Endothelial cell of umbilical vein (primary cell): ENCODE measurements at regions not wholly inside any gene's neighbourhood (a gene's known extent, or its start where the extent isn't known, plus 50 kb on each side); places are given as distances from the start of the nearest gene placed in this dataset.

Experiments
- EZH2 ChIP-seq: IDR thresholded peaks from 2 replicates; pipeline ENCODE4 v1.6.1; 2012; ENCODE audit warnings: borderline replicate concordance, low read depth, mild to moderate bottlenecking, moderate library complexity, low read length, inconsistent platforms; ENCODE audit not compliant: severe bottlenecking
- FOS ChIP-seq: IDR thresholded peaks from 2 replicates; pipeline ENCODE4 v1.6.1; 2011; ENCODE audit warnings: mild to moderate bottlenecking, low read length, moderate library complexity, borderline replicate concordance; ENCODE audit not compliant: insufficient read depth
- JUN ChIP-seq: IDR thresholded peaks from 2 replicates; pipeline ENCODE4 v1.6.1; 2011; ENCODE audit warnings: borderline replicate concordance, low read depth; ENCODE audit not compliant: insufficient read length, insufficient read depth
- MAX ChIP-seq: IDR thresholded peaks from 2 replicates; pipeline ENCODE4 v1.6.1; 2011; ENCODE audit not compliant: insufficient read depth, insufficient read length
- MYC ChIP-seq: IDR thresholded peaks from one replicate; pipeline ENCODE4 v1.6.1; 2011; ENCODE audit warnings: mild to moderate bottlenecking, low read depth, low read length
- POLR2A ChIP-seq: IDR thresholded peaks from 2 replicates; pipeline ENCODE4 v1.6.1; 2012; ENCODE audit warnings: low read depth, mild to moderate bottlenecking, control low read depth, low read length
- POLR2AphosphoS5 ChIP-seq: IDR thresholded peaks from 2 replicates; pipeline ENCODE4 v1.6.1; 2012; ENCODE audit warnings: low read depth, mild to moderate bottlenecking, control low read depth, low read length, moderate library complexity; ENCODE audit not compliant: insufficient read depth
- TF ChIP-seq, protein P1 (sequence below), 2 donors: IDR thresholded peaks; 1 replicate in 1 of 2; 2 replicates in 1 of 2; pipeline ENCODE4 v1.5.1; 2011; ENCODE audit warnings: low read length in 2 of 2, mild to moderate bottlenecking in 2 of 2, moderate library complexity in 2 of 2, control low read depth in 1 of 2, inconsistent platforms in 1 of 2, low read depth in 1 of 2; ENCODE audit not compliant: insufficient read depth in 1 of 2; ENCODE audit errors: extremely low read depth in 1 of 2

GRCh38 chr19:14318873-14319272 lies 62.4 kb upstream of the ADGRE5 start:
- TF ChIP-seq, protein P1, sequence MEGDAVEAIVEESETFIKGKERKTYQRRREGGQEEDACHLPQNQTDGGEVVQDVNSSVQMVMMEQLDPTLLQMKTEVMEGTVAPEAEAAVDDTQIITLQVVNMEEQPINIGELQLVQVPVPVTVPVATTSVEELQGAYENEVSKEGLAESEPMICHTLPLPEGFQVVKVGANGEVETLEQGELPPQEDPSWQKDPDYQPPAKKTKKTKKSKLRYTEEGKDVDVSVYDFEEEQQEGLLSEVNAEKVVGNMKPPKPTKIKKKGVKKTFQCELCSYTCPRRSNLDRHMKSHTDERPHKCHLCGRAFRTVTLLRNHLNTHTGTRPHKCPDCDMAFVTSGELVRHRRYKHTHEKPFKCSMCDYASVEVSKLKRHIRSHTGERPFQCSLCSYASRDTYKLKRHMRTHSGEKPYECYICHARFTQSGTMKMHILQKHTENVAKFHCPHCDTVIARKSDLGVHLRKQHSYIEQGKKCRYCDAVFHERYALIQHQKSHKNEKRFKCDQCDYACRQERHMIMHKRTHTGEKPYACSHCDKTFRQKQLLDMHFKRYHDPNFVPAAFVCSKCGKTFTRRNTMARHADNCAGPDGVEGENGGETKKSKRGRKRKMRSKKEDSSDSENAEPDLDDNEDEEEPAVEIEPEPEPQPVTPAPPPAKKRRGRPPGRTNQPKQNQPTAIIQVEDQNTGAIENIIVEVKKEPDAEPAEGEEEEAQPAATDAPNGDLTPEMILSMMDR (IDR thresholded peaks at IDR 0.05; ENCODE audit: extremely low read depth in 1 of 2, insufficient read depth in 1 of 2, low read depth in 1 of 2, low read length in 2 of 2): peak; percentile 18 to 60
- TF ChIP-seq POLR2A (no peak), MAX (no peak), EZH2 (no peak), POLR2AphosphoS5 (no peak), JUN (no peak), FOS (no peak), MYC (no peak)
